ENCODE measurements at regions not wholly inside any gene's neighbourhood (a gene's known extent, or its start where the extent isn't known, plus 50 kb on each side); places are given as distances from the start of the nearest gene placed in this dataset.

- DNase-seq (ENCODE audit: low spot score), result no peak
These were observed 148.5 kb downstream of the NOL4 start for GRCh38 chr18:34075963-34076860.

- DNase-seq (ENCODE audit: low spot score), result no peak
These were observed 163.5 kb downstream of the NOL4 start for GRCh38 chr18:34061226-34061625.

GRCh38 chr18:34055227-34055626 lies 169.5 kb downstream of the NOL4 start:
- no peak for DNase-seq (ENCODE audit: low spot score)

- DNase-seq (ENCODE audit: low spot score), result no peak
These were observed 174.1 kb downstream of the NOL4 start for GRCh38 chr18:34050661-34051060.

- no peak for DNase-seq (ENCODE audit: low spot score)
These were observed 175.2 kb downstream of the NOL4 start for GRCh38 chr18:34049511-34049910.

- no peak for DNase-seq (ENCODE audit: low spot score)
These were observed 176.3 kb downstream of the NOL4 start for GRCh38 chr18:34048423-34048822.

GRCh38 chr18:34042423-34043146 lies 182.1 kb downstream of the NOL4 start:
- DNase-seq (ENCODE audit: low spot score), result no peak

GRCh38 chr18:34039611-34040010 lies 185.1 kb downstream of the NOL4 start:
- DNase-seq (ENCODE audit: low spot score), result no peak

- no peak for DNase-seq (ENCODE audit: low spot score)
These were observed 185.5 kb downstream of the NOL4 start for GRCh38 chr18:34039201-34039600.

- no peak for DNase-seq (ENCODE audit: low spot score)
These were observed 186.6 kb downstream of the NOL4 start for GRCh38 chr18:34038086-34038485.

GRCh38 chr18:34033968-34034367 lies 190.7 kb downstream of the NOL4 start:
- no peak for DNase-seq (ENCODE audit: low spot score)

- DNase-seq (ENCODE audit: low spot score), result no peak
These were observed 192.9 kb downstream of the NOL4 start for GRCh38 chr18:34031810-34032209.

GRCh38 chr18:34028324-34028723 lies 196.4 kb downstream of the NOL4 start:
- no peak for DNase-seq (ENCODE audit: low spot score)

GRCh38 chr18:34025191-34025801 lies 199.4 kb downstream of the NOL4 start:
- DNase-seq (ENCODE audit: low spot score), result no peak

- DNase-seq (ENCODE audit: low spot score), result peak; percentile 1
These were observed 201.2 kb downstream of the NOL4 start for GRCh38 chr18:34023471-34023870.

- no peak for DNase-seq (ENCODE audit: low spot score)
These were observed 206.4 kb downstream of the NOL4 start for GRCh38 chr18:34018336-34018735.

GRCh38 chr18:34003687-34004086 lies 221.0 kb downstream of the NOL4 start:
- DNase-seq (ENCODE audit: low spot score), result no peak

GRCh38 chr18:34002130-34002529 lies 222.6 kb downstream of the NOL4 start:
- DNase-seq (ENCODE audit: low spot score), result no peak

GRCh38 chr18:34001376-34001775 lies 223.3 kb downstream of the NOL4 start:
- no peak for DNase-seq (ENCODE audit: low spot score)

- no peak for DNase-seq (ENCODE audit: low spot score)
These were observed 237.5 kb downstream of the NOL4 start for GRCh38 chr18:33987206-33987605.

- no peak for DNase-seq (ENCODE audit: low spot score)
These were observed 241.6 kb downstream of the NOL4 start for GRCh38 chr18:33983126-33983525.

- DNase-seq (ENCODE audit: low spot score), result no peak
These were observed 264.3 kb downstream of the NOL4 start for GRCh38 chr18:33960417-33960816.

GRCh38 chr18:33959609-33960008 lies 265.1 kb downstream of the NOL4 start:
- no peak for DNase-seq (ENCODE audit: low spot score)
